GM18526 (cell line): ENCODE measurements at regions not wholly inside any gene's neighbourhood (a gene's known extent, or its start where the extent isn't known, plus 50 kb on each side); places are given as distances from the start of the nearest gene placed in this dataset.

ENCODE experiments used
- POLR2A ChIP-seq: IDR thresholded peaks from 3 replicates; pipeline ENCODE4 v1.6.1; 2011; ENCODE audit not compliant: insufficient read length; ENCODE audit errors: extremely low read depth

- TF ChIP-seq POLR2A = no peak
Measured at GRCh38 chr22:48563966-48564330, 1263.7 kb downstream of the BRD1 start.

GRCh38 chr22:48563118-48563965, 1264.3 kb downstream of the BRD1 start:
- no peak for TF ChIP-seq POLR2A

- TF ChIP-seq POLR2A = no peak
Measured at GRCh38 chr22:48561676-48562075, 1266.0 kb downstream of the BRD1 start.

GRCh38 chr22:48560836-48561235, 1266.8 kb downstream of the BRD1 start:
- no peak for TF ChIP-seq POLR2A

GRCh38 chr22:48560389-48560751, 1267.3 kb downstream of the BRD1 start:
- TF ChIP-seq POLR2A = no peak

- no peak for TF ChIP-seq POLR2A
Measured at GRCh38 chr22:48559647-48560388, 1267.9 kb downstream of the BRD1 start.

GRCh38 chr22:48558606-48559402, 1268.9 kb downstream of the BRD1 start:
- TF ChIP-seq POLR2A = no peak

GRCh38 chr22:48558016-48558415, 1269.7 kb downstream of the BRD1 start:
- TF ChIP-seq POLR2A = no peak

- TF ChIP-seq POLR2A = no peak
Measured at GRCh38 chr22:48557473-48557872, 1270.2 kb downstream of the BRD1 start.

GRCh38 chr22:48556751-48557150, 1270.9 kb downstream of the BRD1 start:
- no peak for TF ChIP-seq POLR2A

GRCh38 chr22:48556222-48556621, 1271.5 kb downstream of the BRD1 start:
- TF ChIP-seq POLR2A = no peak

GRCh38 chr22:48555606-48556005, 1272.1 kb downstream of the BRD1 start:
- TF ChIP-seq POLR2A = no peak

GRCh38 chr22:48554893-48555572, 1272.6 kb downstream of the BRD1 start:
- TF ChIP-seq POLR2A = no peak

GRCh38 chr22:48553694-48554308, 1273.9 kb downstream of the BRD1 start:
- TF ChIP-seq POLR2A = no peak

GRCh38 chr22:48553119-48553518, 1274.6 kb downstream of the BRD1 start:
- TF ChIP-seq POLR2A = no peak
